ENCODE measurements at regions not wholly inside any gene's neighbourhood (a gene's known extent, or its start where the extent isn't known, plus 50 kb on each side); places are given as distances from the start of the nearest gene placed in this dataset.

- Mint-ChIP-seq H3K27me3 (ENCODE audit: low read depth) (peaks cover 4% of the 10 kb centered on the region), H3K4me3 (no peak overlapping the region), H3K9me3 (no peaks in the 10 kb centered on the region), H3K27ac (ENCODE audit: unreplicated experiment) (no peak overlapping the region), H3K4me1 (peaks cover 23% of the 10 kb centered on the region), H3K36me3 (ENCODE audit: low read depth) (no peaks in the 10 kb centered on the region)
- no peak for TF ChIP-seq CTCF (conservative IDR thresholded peaks at IDR 0.05)
- no peak for DNase-seq (ENCODE audit: low read depth, low spot score)
Observed at GRCh38 chr3:102140116-102140515, 290.8 kb downstream of the NFKBIZ start.

- H3K36me3 Mint-ChIP-seq (ENCODE audit: low read depth), result no peaks in the 10 kb centered on the region
- no peaks in the 10 kb centered on the region for H3K9me3 Mint-ChIP-seq
- no peak for DNase-seq (ENCODE audit: low read depth, low spot score)
- H3K27me3 Mint-ChIP-seq (ENCODE audit: low read depth), result no peaks in the 10 kb centered on the region
- H3K27ac Mint-ChIP-seq (ENCODE audit: unreplicated experiment), result peak overlapping the region; percentile 65
- no peak for TF ChIP-seq CTCF (conservative IDR thresholded peaks at IDR 0.05)
- no peak overlapping the region for H3K4me3 Mint-ChIP-seq
- H3K4me1 Mint-ChIP-seq, result peaks cover 23% of the 10 kb centered on the region
Observed at GRCh38 chr3:102141096-102141927, 292.0 kb downstream of the NFKBIZ start.

- Mint-ChIP-seq H3K4me1 (peaks cover 23% of the 10 kb centered on the region), H3K4me3 (no peak overlapping the region), H3K9me3 (no peaks in the 10 kb centered on the region), H3K27me3 (ENCODE audit: low read depth) (no peaks in the 10 kb centered on the region), H3K27ac (ENCODE audit: unreplicated experiment) (peak overlapping the region; percentile 65), H3K36me3 (ENCODE audit: low read depth) (no peaks in the 10 kb centered on the region)
- DNase-seq (ENCODE audit: low read depth, low spot score), result no peak
- no peak for TF ChIP-seq CTCF (conservative IDR thresholded peaks at IDR 0.05)
Observed at GRCh38 chr3:102141928-102142239, 292.6 kb downstream of the NFKBIZ start.

- Mint-ChIP-seq H3K36me3 (ENCODE audit: low read depth) (no peaks in the 10 kb centered on the region), H3K4me3 (no peak overlapping the region), H3K9me3 (peaks cover under 1% of the 10 kb centered on the region), H3K27me3 (ENCODE audit: low read depth) (no peaks in the 10 kb centered on the region), H3K27ac (ENCODE audit: unreplicated experiment) (no peak overlapping the region), H3K4me1 (peaks cover 23% of the 10 kb centered on the region)
- TF ChIP-seq CTCF (conservative IDR thresholded peaks at IDR 0.05), result no peak
- DNase-seq (ENCODE audit: low read depth, low spot score), result no peak
Observed at GRCh38 chr3:102142379-102143060, 292.3 kb upstream of the ZPLD1 start.

GRCh38 chr3:102143536-102143935 is 291.3 kb upstream of the ZPLD1 start:
- H3K4me1 Mint-ChIP-seq, result peaks cover 23% of the 10 kb centered on the region
- no peak for TF ChIP-seq CTCF (conservative IDR thresholded peaks at IDR 0.05)

More at GRCh38 chr3:102143536-102143935, 291.3 kb upstream of the ZPLD1 start:
- Mint-ChIP-seq H3K36me3 (ENCODE audit: low read depth) (peaks cover 2% of the 10 kb centered on the region), H3K27me3 (ENCODE audit: low read depth) (no peaks in the 10 kb centered on the region), H3K27ac (ENCODE audit: unreplicated experiment) (no peak overlapping the region), H3K9me3 (peaks cover 5% of the 10 kb centered on the region), H3K4me3 (no peak overlapping the region)
- DNase-seq (ENCODE audit: low read depth, low spot score), result no peak

Measured in neural crest cell (in vitro differentiated cells).